GM19372 (cell line): ENCODE measurements at regions not wholly inside any gene's neighbourhood (a gene's known extent, or its start where the extent isn't known, plus 50 kb on each side); places are given as distances from the start of the nearest gene placed in this dataset.

ENCODE experiments used
- ATAC-seq: cut with Tn5 transposase; IDR thresholded peaks from one replicate; pipeline ENCODE4 v1.9.1; 2021; ENCODE audit warnings: mild to moderate bottlenecking, low read depth, moderate library complexity; ENCODE audit not compliant: unreplicated experiment

DNA sequence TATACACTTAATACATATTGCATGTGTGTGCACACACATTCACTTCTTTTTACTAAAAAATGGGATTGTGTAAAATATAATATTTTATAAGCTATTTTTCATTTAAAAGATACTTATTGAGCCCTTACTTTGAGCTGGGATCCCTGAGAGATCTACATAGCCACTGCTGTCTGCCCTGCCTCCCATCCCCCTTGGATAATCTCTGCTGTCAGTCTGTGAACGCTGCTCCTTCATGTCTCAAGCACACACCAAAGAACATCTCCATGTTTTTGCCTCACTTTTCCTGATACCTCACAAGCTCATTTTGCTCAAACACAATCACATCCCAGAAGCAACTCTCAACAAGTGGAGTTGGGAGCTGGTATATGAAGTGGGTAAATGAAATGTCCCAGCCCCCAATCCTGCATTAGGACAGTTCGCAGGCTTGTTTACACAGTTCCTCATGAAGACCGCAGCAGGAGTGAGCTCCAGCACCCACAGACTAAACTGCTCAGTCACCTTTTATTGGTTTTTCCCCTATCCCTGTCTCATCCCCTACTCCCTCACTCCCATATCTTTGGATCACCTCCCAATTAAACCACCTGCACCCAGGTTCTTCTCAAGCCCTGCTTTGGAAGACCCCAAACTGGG lies 108.3 kb upstream of the FRY start:
- ATAC-seq: no peak

DNA sequence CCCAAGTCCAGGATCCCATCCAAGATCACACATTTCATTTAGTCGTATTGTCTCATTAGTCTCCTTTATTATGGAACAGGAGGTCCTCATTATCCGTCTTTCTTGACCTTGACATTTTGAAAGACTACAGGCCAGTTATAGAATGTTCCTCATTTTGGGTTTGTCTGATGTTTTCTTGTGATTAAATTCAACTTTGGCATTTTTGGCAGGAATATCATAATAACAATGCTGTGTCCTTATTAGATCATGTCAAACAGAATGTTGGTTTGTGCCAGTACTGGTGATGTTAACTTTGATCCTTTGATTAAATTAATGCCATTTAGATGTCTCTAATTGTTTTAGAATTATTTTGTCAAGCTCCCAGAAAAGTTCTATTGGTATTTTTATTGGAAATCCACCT lies 106.5 kb upstream of the FRY start:
- no peak for ATAC-seq

DNA sequence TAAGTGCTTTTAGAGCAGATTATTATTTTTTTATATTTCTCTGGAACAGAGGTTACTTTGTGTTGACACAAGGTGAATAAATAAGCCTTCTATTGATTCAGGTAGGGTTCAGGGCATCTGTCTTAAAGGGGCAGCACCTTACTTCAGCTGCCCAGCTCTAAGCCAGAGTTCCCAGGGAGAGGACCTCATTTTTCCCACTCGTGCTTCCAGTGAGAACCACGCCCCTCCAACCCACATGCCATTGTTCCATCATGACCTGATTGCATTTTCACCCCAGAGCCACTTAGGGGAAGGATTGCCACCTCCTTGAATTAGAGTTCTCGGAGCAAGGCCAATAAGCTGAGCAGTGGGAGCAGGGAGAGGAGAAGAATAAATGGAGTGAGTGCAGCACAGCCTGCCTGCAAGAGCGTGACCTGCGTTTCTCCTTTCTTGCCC lies 104.3 kb upstream of the FRY start:
- no peak for ATAC-seq

GRCh38 chr13:31929031-31929770 lies 102.4 kb upstream of the FRY start:
- ATAC-seq: no peak

- peak; percentile 20 for ATAC-seq
These were observed 101.1 kb upstream of the FRY start for GRCh38 chr13:31930490-31930889.

GRCh38 chr13:31930901-31931522 lies 100.6 kb upstream of the FRY start:
- peak; percentile 97 for ATAC-seq

DNA sequence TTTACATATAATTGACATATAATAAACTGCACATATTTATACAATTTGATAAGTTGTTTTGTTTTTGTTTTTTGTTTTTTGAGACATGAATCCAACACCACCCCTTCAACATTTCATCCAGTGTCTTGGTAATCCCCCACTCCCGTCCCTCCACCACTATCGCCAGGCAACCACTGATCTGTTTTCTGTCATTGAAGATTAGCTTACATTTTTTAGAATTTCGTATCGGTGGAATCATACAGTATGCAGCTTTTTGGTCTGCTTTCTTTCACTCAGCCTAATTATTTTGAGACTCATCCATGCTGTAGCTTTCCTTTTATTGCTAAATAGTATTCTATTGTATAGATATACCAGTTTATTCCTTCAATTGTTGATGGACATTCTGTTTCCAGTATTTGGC lies 94.1 kb upstream of the FRY start:
- ATAC-seq: no peak

DNA sequence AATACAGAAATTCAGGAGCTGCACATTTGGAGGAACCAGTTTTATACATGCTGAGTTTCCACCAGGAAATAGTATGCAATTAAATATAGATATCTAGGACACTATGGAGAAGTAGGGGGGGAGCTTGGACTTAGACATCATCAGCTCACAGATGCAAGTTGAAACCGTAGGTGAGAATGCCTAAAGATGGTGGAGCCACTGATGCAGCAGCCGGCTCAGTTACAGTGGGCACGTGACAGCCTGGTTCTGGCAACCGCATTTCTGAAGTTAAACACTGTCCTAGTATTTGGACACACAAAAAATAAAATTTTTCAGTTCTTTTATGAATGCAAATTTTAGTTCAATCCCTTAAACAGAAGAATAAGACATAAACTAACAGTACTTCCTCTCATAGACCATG lies 91.5 kb upstream of the FRY start:
- no peak for ATAC-seq

DNA sequence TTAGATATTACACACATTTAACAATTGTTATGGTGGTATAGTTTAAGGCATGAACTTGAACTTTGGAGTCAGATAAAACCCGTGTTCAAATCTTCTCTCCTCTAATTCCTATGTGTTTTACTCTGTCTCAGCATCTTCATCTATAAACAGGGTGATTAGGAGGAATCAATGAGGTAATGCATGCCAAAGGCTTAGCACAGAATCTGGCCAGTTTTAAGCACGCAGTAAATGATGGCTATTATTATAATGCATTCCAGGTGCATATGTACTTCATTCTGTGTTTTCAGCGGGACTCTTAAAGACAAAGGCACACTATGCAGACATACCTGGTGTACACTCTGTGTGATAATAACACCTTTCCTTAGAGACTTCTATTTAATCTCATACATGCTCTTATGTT lies 88.0 kb upstream of the FRY start:
- no peak for ATAC-seq

DNA sequence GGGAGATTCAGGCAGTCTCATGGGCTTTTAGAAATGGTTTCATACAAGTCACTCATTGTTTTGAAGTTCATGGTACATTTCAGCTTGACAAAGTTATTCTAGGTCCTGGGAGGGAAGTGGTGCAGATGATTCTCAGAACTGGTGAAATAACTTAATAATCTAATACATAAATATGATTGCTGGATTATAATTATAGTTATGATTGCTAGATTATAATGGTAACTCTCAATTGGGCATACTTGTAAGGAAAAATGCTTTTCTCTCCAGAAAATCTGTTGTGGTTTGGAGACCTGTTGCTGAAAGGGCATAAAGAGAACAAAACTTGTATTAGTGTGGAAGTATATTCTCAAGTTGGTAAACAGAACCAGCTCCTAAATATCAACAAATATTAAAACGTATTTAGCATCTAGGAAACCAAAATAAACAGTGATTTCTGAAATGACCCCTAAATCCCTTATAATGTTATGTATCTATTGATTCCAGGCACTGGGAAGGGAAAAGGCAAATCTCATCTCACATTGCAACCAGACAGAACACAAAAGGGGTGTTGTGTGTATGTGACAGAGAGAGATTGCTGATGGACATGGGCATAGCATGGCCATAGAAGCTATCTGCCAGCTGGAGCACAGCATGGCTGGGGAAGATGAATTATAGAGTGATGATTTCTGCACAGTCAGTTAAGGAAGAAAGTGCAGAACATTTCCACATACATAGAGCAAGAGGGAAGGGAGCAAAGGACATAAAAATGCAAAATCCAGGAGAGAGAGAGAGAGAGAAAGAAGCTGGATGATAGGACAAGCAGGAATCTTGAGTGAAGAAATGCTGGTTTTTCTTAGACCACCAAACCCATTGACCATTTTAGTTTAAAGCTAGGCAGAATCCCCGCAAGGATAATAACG lies 87.1 kb upstream of the FRY start:
- ATAC-seq: no peak

GRCh38 chr13:31945202-31945961 lies 86.2 kb upstream of the FRY start:
- ATAC-seq: no peak

DNA sequence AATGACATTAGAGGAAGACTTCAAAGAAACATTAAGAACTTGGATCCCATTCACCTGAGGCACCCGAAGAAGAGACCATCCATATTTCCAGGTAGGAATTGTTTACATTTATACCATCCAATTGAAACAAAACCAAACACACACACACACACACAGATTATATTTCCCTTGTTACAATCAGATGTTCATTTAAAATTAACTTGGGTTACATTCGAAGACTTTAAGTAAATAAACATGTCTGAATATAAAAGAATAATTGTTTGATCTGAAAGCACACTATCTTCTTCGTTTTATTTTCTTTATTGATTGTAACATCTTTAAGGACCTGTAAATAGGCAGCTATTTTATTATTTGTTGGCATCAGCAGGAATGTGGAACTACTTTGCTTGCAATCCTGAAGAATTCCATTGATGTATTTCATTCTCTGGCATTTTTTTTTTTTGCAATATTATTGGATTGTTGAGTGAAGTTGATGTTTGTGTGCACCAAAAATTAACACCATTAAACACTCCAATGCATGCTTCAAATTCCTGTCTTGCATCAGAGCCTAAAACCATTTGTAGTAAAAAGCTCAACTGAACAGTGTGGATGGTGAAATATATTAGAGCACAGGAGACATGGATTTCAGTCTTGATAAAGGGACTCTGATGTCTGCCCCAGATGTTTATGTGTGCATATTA lies 85.3 kb upstream of the FRY start:
- ATAC-seq: no peak

GRCh38 chr13:31947105-31947504 lies 84.5 kb upstream of the FRY start:
- ATAC-seq: no peak

- ATAC-seq: no peak
These were observed 84.1 kb upstream of the FRY start for GRCh38 chr13:31947506-31947905.

- ATAC-seq: no peak
These were observed 82.1 kb upstream of the FRY start for GRCh38 chr13:31949486-31949885.

- ATAC-seq: no peak
These were observed 81.3 kb upstream of the FRY start for GRCh38 chr13:31950111-31950815.

DNA sequence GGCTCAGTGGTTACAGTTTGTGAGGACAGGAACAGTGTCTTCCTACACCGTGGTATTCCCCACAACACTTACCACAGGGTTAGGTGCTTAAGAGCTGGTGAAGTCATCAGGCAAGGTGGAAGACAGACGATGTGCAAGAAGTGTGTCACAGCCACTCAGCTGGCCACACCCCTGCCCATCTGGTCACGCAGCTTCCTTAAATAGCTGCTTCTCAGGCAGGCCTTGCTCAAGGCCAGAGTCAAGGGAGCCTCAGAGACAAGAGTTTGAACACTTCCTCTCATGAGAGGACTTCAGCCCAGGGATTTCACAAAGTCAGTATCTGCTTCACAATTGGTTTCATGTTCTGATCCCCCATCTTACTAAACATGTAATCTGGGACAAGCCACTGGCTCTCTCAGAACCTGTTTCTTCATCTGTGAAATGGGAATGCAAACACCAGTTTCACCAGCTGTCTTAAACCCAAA lies 80.3 kb upstream of the FRY start:
- ATAC-seq: peak; percentile 97

- no peak for ATAC-seq
These were observed 78.8 kb upstream of the FRY start for GRCh38 chr13:31952641-31953380.
